OCI-LY3 (cell line): ENCODE measurements at regions not wholly inside any gene's neighbourhood (a gene's known extent, or its start where the extent isn't known, plus 50 kb on each side); places are given as distances from the start of the nearest gene placed in this dataset.

Experiments used
- CTCF ChIP-seq: fragments of 200-600, 300-600 bp; sonication (generic); IDR thresholded peaks from 2 replicates; pipeline ENCODE4 v1.5.1; 2014; ENCODE audit warnings: antibody characterized with exemption, low read length, low read depth
- EZH2phosphoT487 ChIP-seq: fragments of 200-600 bp; shearing (Covaris generic); IDR thresholded peaks from 2 replicates; pipeline ENCODE4 v1.6.1; 2018; ENCODE audit warnings: antibody characterized with exemption, mixed run types, low read depth

- TF ChIP-seq CTCF, result no peak
- no peak for TF ChIP-seq EZH2phosphoT487
Observed at GRCh38 chr5:6877986-6878828, 165.0 kb downstream of the TENT4A start.
